ENCODE measurements at regions not wholly inside any gene's neighbourhood (a gene's known extent, or its start where the extent isn't known, plus 50 kb on each side); places are given as distances from the start of the nearest gene placed in this dataset.

- H3K4me1 ChIP-seq, result no peaks in the 10 kb centered on the region
- no peak for TF ChIP-seq POLR2AphosphoS5 (IDR thresholded peaks at IDR 0.05)
- no peak for TF ChIP-seq CTCF (IDR thresholded peaks at IDR 0.05 in 8 of 11, conservative IDR thresholded peaks at IDR 0.05 in 3 of 11)
- TF ChIP-seq POLR2A (IDR thresholded peaks at IDR 0.05), result no peak
- no peak overlapping the region for H3K27ac ChIP-seq
- whole genome bisulfite sequencing, 5 donors, result 82 to 95% (median 94%) methylated on average over 5 to 6 of the region's 6 CpGs
- no peak overlapping the region for H3K4me3 ChIP-seq
- intact Hi-C loops (cut with DNase I; ENCODE audit: low total_unique reads), result no loop called here
- H3K27me3 ChIP-seq (replicated peaks in 1 of 7), result peaks cover 0 to 58% (median 0%) of the 10 kb centered on the region in 7 donors
- H3K36me3 ChIP-seq, result no peaks in the 10 kb centered on the region
- H3K9me3 ChIP-seq, result no peaks in the 10 kb centered on the region
- peak; percentile 33 for DNase-seq
These were observed 204.9 kb upstream of the LINGO1 start for GRCh38 chr15:77837649-77838025.

GRCh38 chr15:77836906-77837648, 204.4 kb upstream of the LINGO1 start:
- TF ChIP-seq POLR2A (IDR thresholded peaks at IDR 0.05), result no peak
- H3K27ac ChIP-seq, result no peak overlapping the region
- no peaks in the 10 kb centered on the region for H3K9me3 ChIP-seq
- no peaks in the 10 kb centered on the region for H3K36me3 ChIP-seq
- H3K27me3 ChIP-seq (replicated peaks in 1 of 7), result peaks cover 0 to 54% (median 0%) of the 10 kb centered on the region in 7 donors
- H3K4me1 ChIP-seq, result no peaks in the 10 kb centered on the region
- 70 to 89% (median 75%) methylated on average over 12 of the region's 12 CpGs for WGBS, 5 donors
- intact Hi-C loops (cut with DNase I; ENCODE audit: low total_unique reads), result no loop called here
- H3K4me3 ChIP-seq, result no peak overlapping the region
- peak; percentile 54 for DNase-seq

- H3K36me3 ChIP-seq, result no peaks in the 10 kb centered on the region
- no peaks in the 10 kb centered on the region for H3K9me3 ChIP-seq
- intact Hi-C loops (cut with DNase I; ENCODE audit: low total_unique reads), result no loop called here
- no peak for TF ChIP-seq POLR2A (IDR thresholded peaks at IDR 0.05)
- no peak for TF ChIP-seq CTCF (IDR thresholded peaks at IDR 0.05 in 8 of 11, conservative IDR thresholded peaks at IDR 0.05 in 3 of 11)
- H3K27me3 ChIP-seq (replicated peaks in 1 of 7), result peaks cover 0 to 49% (median 0%) of the 10 kb centered on the region in 7 donors
- no peak overlapping the region for H3K4me3 ChIP-seq
- peak; percentile 54 for DNase-seq
- 51 to 71% (median 63%) methylated on average over 6 of the region's 6 CpGs for WGBS, 5 donors
- no peak overlapping the region for H3K27ac ChIP-seq
- no peaks in the 10 kb centered on the region for H3K4me1 ChIP-seq
These were observed 203.5 kb upstream of the LINGO1 start for GRCh38 chr15:77836121-77836692.

GRCh38 chr15:77834276-77834990, 201.7 kb upstream of the LINGO1 start:
- Histone ChIP-seq H3K36me3 (no peaks in the 10 kb centered on the region), H3K9me3 (no peaks in the 10 kb centered on the region), H3K4me3 (no peak overlapping the region), H3K27ac (no peak overlapping the region), H3K4me1 (no peaks in the 10 kb centered on the region), H3K27me3 (replicated peaks in 1 of 7) (peaks cover 0 to 31% (median 0%) of the 10 kb centered on the region in 7 donors)
- WGBS, 5 donors, result 79 to 93% (median 90%) methylated on average over 7 of the region's 7 CpGs
- intact Hi-C loops (cut with DNase I; ENCODE audit: low total_unique reads), result no loop called here
- DNase-seq, result peak; percentile 27
- TF ChIP-seq POLR2AphosphoS5 (IDR thresholded peaks at IDR 0.05) (no peak), POLR2A (IDR thresholded peaks at IDR 0.05) (no peak), CTCF (IDR thresholded peaks at IDR 0.05 in 8 of 11, conservative IDR thresholded peaks at IDR 0.05 in 3 of 11) (no peak)
